HEK293 (cell line): ENCODE measurements at regions not wholly inside any gene's neighbourhood (a gene's known extent, or its start where the extent isn't known, plus 50 kb on each side); places are given as distances from the start of the nearest gene placed in this dataset.

Experiments used
- HOXD13 ChIP-seq: sonication (generic); formaldehyde crosslinking; IDR thresholded peaks from 2 replicates; pipeline ENCODE4 v1.8.0; 2022; ENCODE audit warnings: missing genetic modification reagents, borderline replicate concordance
- MYNN ChIP-seq: fragments of 450-650 bp; formaldehyde crosslinking; IDR thresholded peaks from 2 replicates; pipeline ENCODE4 v1.5.1; 2016; ENCODE audit warnings: missing biosample characterization, missing genetic modification characterization, borderline replicate concordance
- ZNF560 ChIP-seq: fragments of 450-650 bp; formaldehyde crosslinking; IDR thresholded peaks from 2 replicates; pipeline ENCODE4 v1.5.1; 2017; ENCODE audit warnings: missing biosample characterization, missing genetic modification characterization, borderline replicate concordance
- TF ChIP-seq, protein P1 (sequence below): fragments of 450-650 bp; formaldehyde crosslinking; IDR thresholded peaks from 2 replicates; pipeline ENCODE4 v1.5.1; 2016; ENCODE audit warnings: missing biosample characterization, missing genetic modification characterization
- TF ChIP-seq, protein P2 (sequence below): fragments of 450-650 bp; formaldehyde crosslinking; IDR thresholded peaks from 2 replicates; pipeline ENCODE4 v1.5.1; 2016; ENCODE audit warnings: missing biosample characterization, missing genetic modification characterization

DNA sequence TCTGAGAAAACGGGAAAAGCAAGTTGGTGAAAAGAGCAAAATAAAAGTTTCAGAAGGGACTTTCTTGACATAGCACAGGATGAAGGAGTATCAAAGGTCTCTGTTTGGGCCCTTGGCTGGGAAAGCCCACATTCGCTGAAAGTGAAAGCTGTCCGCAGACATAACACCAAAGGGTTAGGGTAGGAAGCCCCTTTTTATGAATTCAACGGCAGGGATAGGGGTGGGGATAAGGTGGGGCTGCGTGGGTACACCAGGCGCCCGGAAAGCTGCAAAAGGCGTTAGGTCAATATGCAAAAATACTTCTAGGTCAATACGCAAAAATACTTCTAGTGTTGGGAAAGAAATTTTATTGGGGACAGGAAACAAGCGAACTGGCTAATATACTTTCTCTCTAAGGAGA lies 135.1 kb downstream of the OR2B2 start:
- TF ChIP-seq, protein P1, sequence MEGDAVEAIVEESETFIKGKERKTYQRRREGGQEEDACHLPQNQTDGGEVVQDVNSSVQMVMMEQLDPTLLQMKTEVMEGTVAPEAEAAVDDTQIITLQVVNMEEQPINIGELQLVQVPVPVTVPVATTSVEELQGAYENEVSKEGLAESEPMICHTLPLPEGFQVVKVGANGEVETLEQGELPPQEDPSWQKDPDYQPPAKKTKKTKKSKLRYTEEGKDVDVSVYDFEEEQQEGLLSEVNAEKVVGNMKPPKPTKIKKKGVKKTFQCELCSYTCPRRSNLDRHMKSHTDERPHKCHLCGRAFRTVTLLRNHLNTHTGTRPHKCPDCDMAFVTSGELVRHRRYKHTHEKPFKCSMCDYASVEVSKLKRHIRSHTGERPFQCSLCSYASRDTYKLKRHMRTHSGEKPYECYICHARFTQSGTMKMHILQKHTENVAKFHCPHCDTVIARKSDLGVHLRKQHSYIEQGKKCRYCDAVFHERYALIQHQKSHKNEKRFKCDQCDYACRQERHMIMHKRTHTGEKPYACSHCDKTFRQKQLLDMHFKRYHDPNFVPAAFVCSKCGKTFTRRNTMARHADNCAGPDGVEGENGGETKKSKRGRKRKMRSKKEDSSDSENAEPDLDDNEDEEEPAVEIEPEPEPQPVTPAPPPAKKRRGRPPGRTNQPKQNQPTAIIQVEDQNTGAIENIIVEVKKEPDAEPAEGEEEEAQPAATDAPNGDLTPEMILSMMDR (tag by site-specific recombination): no peak
- TF ChIP-seq, protein P2, sequence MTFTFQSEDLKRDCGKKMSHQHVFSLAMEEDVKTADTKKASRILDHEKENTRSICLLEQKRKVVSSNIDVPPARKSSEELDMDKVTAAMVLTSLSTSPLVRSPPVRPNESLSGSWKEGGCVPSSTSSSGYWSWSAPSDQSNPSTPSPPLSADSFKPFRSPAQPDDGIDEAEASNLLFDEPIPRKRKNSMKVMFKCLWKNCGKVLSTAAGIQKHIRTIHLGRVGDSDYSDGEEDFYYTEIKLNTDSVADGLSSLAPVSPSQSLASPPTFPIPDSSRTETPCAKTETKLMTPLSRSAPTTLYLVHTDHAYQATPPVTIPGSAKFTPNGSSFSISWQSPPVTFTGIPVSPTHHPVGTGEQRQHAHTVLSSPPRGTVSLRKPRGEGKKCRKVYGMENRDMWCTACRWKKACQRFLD (tag by site-specific recombination): no peak
- no peak for TF ChIP-seq HOXD13
- TF ChIP-seq ZNF560: no peak
- TF ChIP-seq MYNN: no peak
